Osteocyte (in vitro differentiated cells): ENCODE measurements at regions not wholly inside any gene's neighbourhood (a gene's known extent, or its start where the extent isn't known, plus 50 kb on each side); places are given as distances from the start of the nearest gene placed in this dataset.
"Not testable (repeated sequence)": the region's sequence is repeated elsewhere in the genome, so short reads cannot be mapped to it uniquely, and the experiment has no call there.

Experiments
- DNase-seq: peaks from one replicate; pipeline ENCODE4 v3.0.0; 2021; ENCODE audit warnings: mixed read lengths; ENCODE audit not compliant: unreplicated experiment; ENCODE audit errors: extremely low spot score
- H3K27ac Mint-ChIP-seq: one replicate; pipeline ENCODE4 v1.8.0; 2021; ENCODE audit warnings: mild to moderate bottlenecking, mixed read lengths; ENCODE audit not compliant: unreplicated experiment
- H3K27me3 Mint-ChIP-seq: one replicate; pipeline ENCODE4 v1.8.0; 2021; ENCODE audit warnings: mixed read lengths; ENCODE audit not compliant: unreplicated experiment
- H3K36me3 Mint-ChIP-seq: one replicate; pipeline ENCODE4 v1.8.0; 2021; ENCODE audit warnings: mixed read lengths; ENCODE audit not compliant: unreplicated experiment
- H3K4me1 Mint-ChIP-seq: one replicate; pipeline ENCODE4 v1.8.0; 2021; ENCODE audit warnings: mixed read lengths; ENCODE audit not compliant: unreplicated experiment
- H3K4me3 Mint-ChIP-seq: one replicate; pipeline ENCODE4 v1.8.0; 2021; ENCODE audit warnings: mild to moderate bottlenecking, moderate library complexity, mixed read lengths; ENCODE audit not compliant: unreplicated experiment
- H3K9me3 Mint-ChIP-seq: one replicate; pipeline ENCODE4 v1.8.0; 2021; ENCODE audit warnings: mixed read lengths; ENCODE audit not compliant: unreplicated experiment
- CTCF ChIP-seq: fragments of 200-600 bp; sonication (generic); IDR thresholded peaks from 2 replicates; pipeline ENCODE4 v1.5.0; 2021; ENCODE audit warnings: antibody characterized with exemption, mild to moderate bottlenecking, moderate library complexity

- peaks cover 30% of the 10 kb centered on the region for H3K4me1 Mint-ChIP-seq
- H3K27me3 Mint-ChIP-seq: no peaks in the 10 kb centered on the region
- peaks cover 4% of the 10 kb centered on the region for H3K9me3 Mint-ChIP-seq
- no peak for TF ChIP-seq CTCF
- no peak overlapping the region for H3K4me3 Mint-ChIP-seq
- no peak for DNase-seq
- no peaks in the 10 kb centered on the region for H3K36me3 Mint-ChIP-seq
- H3K27ac Mint-ChIP-seq: no peak overlapping the region
These were observed 82.3 kb upstream of the NDUFV2 start for GRCh38 chr18:9020221-9020620.

- H3K4me3 Mint-ChIP-seq: no peak overlapping the region
- peaks cover 19% of the 10 kb centered on the region for H3K4me1 Mint-ChIP-seq
- no peak for TF ChIP-seq CTCF
- peaks cover 4% of the 10 kb centered on the region for H3K9me3 Mint-ChIP-seq
- DNase-seq: no peak
- H3K27ac Mint-ChIP-seq: no peak overlapping the region
- H3K27me3 Mint-ChIP-seq: no peaks in the 10 kb centered on the region
- H3K36me3 Mint-ChIP-seq: no peaks in the 10 kb centered on the region
These were observed 81.0 kb upstream of the NDUFV2 start for GRCh38 chr18:9021458-9021857.

- peaks cover 4% of the 10 kb centered on the region for H3K9me3 Mint-ChIP-seq
- DNase-seq: no peak
These were observed 79.9 kb upstream of the NDUFV2 start for GRCh38 chr18:9022397-9023155.

GRCh38 chr18:9024031-9024646, 78.4 kb upstream of the NDUFV2 start:
- not testable (repeated sequence) for DNase-seq, H3K36me3 Mint-ChIP-seq, H3K4me1 Mint-ChIP-seq, H3K27ac Mint-ChIP-seq, H3K27me3 Mint-ChIP-seq, H3K9me3 Mint-ChIP-seq, H3K4me3 Mint-ChIP-seq

More at GRCh38 chr18:9022397-9023155, 79.9 kb upstream of the NDUFV2 start:
- Mint-ChIP-seq H3K27me3 (no peaks in the 10 kb centered on the region), H3K4me1 (peaks cover 8% of the 10 kb centered on the region), H3K27ac (peak overlapping the region; percentile 19), H3K36me3 (no peaks in the 10 kb centered on the region), H3K4me3 (no peak overlapping the region)
- TF ChIP-seq CTCF: no peak

- Mint-ChIP-seq H3K9me3 (no peaks in the 10 kb centered on the region), H3K27me3 (no peaks in the 10 kb centered on the region), H3K36me3 (no peaks in the 10 kb centered on the region), H3K4me1 (peaks cover 11% of the 10 kb centered on the region), H3K4me3 (no peak overlapping the region), H3K27ac (no peak overlapping the region)
- DNase-seq: no peak
- TF ChIP-seq CTCF: no peak
These were observed 77.2 kb upstream of the NDUFV2 start for GRCh38 chr18:9025091-9025838.
